GM12864 (cell line): ENCODE measurements at regions not wholly inside any gene's neighbourhood (a gene's known extent, or its start where the extent isn't known, plus 50 kb on each side); places are given as distances from the start of the nearest gene placed in this dataset.

Source experiments
- DNase-seq: peaks from one replicate; pipeline ENCODE4 v3.0.0-alpha.2; 2011; ENCODE audit warnings: low read depth
- H3K4me3 ChIP-seq: 2 replicates; pipeline ENCODE4 v1.5.1; 2011; ENCODE audit warnings: mild to moderate bottlenecking, low read depth, low read length, control low read depth
- TF ChIP-seq, protein P1 (sequence below): IDR thresholded peaks from 2 replicates; pipeline ENCODE4 v1.5.1; 2011; ENCODE audit warnings: low read depth, mild to moderate bottlenecking, moderate library complexity, low read length, control low read depth, inconsistent platforms; ENCODE audit errors: missing control alignments

DNA sequence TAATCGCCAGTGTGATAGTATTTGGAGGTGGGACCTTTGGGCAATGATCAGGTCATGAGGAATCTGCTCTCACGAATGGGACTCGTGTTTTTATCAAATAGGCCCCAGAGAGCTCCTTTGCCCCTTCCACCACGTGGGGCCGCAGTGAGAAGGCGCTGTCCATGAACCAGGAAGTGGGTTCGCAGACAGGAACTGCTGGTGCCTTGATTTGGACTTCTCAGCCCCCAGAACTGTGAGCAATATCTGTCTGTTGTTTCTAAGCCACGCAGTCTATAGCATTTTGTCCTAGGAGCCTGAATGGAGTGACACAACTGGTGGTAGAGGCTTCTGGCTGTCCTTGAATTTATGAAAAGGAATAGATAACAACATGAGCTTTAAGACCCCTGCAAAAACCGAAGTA is 111.2 kb upstream of the HDAC4 start:
- DNase-seq, result no peak
- H3K4me3 ChIP-seq, result no peak overlapping the region
- TF ChIP-seq, protein P1, sequence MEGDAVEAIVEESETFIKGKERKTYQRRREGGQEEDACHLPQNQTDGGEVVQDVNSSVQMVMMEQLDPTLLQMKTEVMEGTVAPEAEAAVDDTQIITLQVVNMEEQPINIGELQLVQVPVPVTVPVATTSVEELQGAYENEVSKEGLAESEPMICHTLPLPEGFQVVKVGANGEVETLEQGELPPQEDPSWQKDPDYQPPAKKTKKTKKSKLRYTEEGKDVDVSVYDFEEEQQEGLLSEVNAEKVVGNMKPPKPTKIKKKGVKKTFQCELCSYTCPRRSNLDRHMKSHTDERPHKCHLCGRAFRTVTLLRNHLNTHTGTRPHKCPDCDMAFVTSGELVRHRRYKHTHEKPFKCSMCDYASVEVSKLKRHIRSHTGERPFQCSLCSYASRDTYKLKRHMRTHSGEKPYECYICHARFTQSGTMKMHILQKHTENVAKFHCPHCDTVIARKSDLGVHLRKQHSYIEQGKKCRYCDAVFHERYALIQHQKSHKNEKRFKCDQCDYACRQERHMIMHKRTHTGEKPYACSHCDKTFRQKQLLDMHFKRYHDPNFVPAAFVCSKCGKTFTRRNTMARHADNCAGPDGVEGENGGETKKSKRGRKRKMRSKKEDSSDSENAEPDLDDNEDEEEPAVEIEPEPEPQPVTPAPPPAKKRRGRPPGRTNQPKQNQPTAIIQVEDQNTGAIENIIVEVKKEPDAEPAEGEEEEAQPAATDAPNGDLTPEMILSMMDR, result no peak

DNA sequence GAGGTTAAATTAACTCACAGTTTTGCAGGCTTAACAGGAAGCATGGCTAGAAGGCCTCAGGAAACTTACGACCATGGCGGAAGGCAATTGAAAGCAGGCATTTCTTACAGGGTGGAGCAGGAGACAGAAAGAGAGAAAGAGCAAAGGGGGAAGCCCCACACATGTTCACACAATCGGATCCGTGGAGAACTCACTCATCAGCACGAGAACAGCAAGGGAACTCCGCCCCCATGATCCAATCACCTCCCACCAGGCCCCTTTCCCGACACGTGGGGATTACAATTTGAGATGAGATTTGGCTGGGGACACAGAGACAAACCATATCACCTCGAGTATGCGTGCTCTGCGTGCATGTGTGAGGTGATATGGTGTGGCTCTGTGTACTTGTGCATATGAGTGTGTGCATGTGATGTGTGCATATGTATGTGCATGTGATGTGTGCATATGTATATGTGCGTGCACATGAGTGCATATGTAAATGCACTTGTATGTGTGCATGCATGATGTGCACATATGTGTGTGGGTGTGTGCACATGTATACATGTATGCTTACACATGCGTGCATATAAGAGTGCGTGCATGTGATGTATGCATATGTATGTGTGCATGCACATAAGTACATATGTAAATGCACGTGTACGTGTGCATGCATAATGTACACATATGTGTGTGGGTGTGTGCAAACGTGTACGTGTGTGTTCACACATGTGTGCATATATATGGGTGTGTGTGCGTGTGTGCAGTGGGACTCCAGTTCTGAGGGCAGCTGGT is 108.7 kb upstream of the HDAC4 start:
- TF ChIP-seq, protein P1, result no peak
- no peak overlapping the region for H3K4me3 ChIP-seq
- DNase-seq, result no peak

DNA sequence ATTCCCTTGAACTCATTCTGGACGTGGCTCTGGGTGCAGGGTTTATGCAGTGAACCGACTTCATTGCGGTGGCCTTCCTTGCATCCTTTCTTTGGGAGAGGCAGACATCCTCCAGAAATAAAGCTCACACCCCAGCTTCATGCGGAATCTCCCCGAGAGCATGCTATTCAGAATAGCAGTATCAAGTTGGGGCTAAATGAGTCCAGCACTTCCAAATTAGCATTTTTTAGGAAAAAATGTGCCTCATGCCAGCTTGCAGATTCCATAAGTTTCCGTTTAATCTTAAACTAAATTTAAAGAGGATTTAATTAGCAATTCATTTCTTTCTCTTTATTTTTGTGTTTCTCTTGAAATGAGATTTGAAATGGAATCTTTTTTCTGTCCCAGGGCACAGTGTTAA is 107.4 kb upstream of the HDAC4 start:
- DNase-seq, result no peak
- no peak overlapping the region for H3K4me3 ChIP-seq
- TF ChIP-seq, protein P1, result no peak

DNA sequence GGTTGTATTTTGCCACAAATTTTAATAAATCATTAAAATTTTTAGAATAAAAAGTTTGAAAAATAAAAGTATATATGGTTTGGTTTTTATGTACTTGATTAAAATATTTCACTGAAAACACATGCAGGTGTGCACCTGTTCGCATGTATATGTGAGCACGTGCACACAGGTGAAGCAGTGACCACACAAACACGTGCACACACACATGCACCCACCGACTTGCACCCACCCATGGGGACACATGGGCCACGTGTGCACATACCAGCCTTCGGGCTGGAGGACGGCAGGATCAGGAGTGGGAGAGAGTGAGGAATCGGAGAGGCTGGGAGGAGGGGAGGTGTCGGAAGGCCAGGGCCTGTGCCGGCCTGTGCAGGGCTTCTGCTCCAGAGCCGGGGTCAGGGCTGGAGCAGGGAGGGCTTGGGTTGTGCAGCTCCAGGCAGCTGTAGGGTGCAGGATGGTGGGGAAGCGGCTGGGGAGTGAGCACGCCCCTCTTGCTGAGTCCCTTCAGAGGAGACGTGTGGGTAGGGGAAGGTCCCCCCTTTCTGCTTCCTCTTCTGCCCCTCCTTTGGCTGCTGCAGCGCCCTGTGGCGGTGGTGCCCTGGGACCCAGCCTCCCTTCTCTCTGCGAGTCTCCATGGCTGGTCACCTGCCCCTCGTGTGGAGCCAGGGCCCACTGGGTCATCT is 106.9 kb upstream of the HDAC4 start:
- DNase-seq, result no peak
- no peak overlapping the region for H3K4me3 ChIP-seq
- TF ChIP-seq, protein P1, result no peak

DNA sequence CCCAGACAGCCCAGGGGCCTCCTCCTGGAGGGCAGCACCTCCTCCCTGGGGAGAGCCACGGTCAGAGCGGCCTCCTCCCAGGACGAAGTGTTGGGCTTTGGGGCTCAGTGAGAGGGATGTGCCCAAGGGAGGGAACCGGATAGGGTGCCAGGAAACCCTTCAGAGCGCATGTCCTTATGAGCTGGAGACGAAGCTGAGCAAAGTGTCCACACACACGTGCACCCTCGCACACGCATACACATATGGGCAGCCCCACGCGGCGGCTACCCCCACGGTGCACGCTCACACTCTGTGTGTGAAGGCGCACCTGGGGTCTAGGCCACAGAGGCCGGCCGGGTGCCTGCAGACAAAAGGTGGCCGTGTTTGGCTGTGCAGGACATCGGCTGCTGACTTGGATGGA is 106.1 kb upstream of the HDAC4 start:
- TF ChIP-seq, protein P1, result no peak
- no peak for DNase-seq
- no peak overlapping the region for H3K4me3 ChIP-seq

DNA sequence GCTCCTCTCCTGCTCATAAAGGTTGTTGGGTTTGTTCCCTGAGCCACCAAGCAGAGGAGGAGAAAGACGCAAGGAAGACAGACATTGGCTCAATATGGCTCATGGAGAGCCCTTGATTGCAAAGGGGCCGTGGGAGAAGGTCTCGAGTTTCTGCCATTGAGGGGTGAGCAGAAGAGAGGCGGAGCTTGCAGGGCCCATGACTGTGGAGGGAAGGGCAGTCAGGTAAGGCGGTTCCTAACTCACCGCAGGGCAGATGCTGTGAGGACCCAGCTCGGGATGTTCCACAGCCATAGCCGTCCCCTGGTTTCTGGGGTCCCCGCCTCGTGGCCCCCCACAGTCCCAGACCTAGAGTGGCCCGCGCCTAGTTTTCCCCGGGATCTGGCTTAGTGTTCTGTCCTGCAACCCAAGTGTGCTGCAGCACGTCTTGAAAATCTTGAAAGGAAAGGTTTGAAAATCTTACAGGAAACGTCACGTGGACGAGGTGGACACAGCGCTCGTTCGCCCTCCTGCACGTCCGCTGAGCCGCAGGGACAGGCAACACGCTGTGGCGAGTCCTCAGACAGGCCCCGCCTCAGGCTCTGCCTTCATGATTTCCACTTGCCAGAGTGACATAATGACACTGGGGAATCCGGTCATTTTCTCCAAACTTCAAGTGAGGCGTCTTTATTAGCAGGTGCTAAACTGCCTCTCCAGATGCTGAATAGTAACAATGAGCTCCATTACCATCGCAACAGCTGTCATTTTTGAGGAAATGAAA is 105.5 kb upstream of the HDAC4 start:
- TF ChIP-seq, protein P1, result no peak
- H3K4me3 ChIP-seq, result no peak overlapping the region
- DNase-seq, result no peak
